GM23338 (cell line): ENCODE measurements at regions not wholly inside any gene's neighbourhood (a gene's known extent, or its start where the extent isn't known, plus 50 kb on each side); places are given as distances from the start of the nearest gene placed in this dataset.

Experiments used
- ATAC-seq: fragments of 200-7000 bp; cut with Tn5 transposase; 3 replicates; pipeline ENCODE4 v1.9.1; 2020
- DNase-seq: peaks from one replicate; pipeline ENCODE4 v3.0.0-alpha.2; 2015; ENCODE audit warnings: low spot score
- H2AFZ ChIP-seq: fragments of 200-600 bp; sonication (generic); 2 replicates; pipeline ENCODE4 v1.8.0; 2016; ENCODE audit warnings: antibody characterized with exemption, mild to moderate bottlenecking, moderate library complexity
- H3F3A ChIP-seq: fragments of 200-600 bp; sonication (generic); replicated peaks from 2 replicates; pipeline ENCODE4 v1.8.0; 2017; ENCODE audit warnings: antibody characterized with exemption, mixed run types, low read depth
- H3K27ac ChIP-seq: fragments of 200-600 bp; sonication (generic); 2 replicates; pipeline ENCODE4 v1.6.1; 2016; ENCODE audit warnings: low read depth
- H3K27me3 ChIP-seq: fragments of 200-600 bp; sonication (generic); 2 replicates; pipeline ENCODE4 v1.8.0; 2016; ENCODE audit warnings: mild to moderate bottlenecking, mixed run types, moderate library complexity; ENCODE audit not compliant: insufficient read depth
- H3K36me3 ChIP-seq: fragments of 200-600 bp; sonication (generic); 2 replicates; pipeline ENCODE4 v1.8.0; 2016; ENCODE audit warnings: mild to moderate bottlenecking; ENCODE audit not compliant: insufficient read depth
- H3K4me1 ChIP-seq: fragments of 200-600 bp; sonication (generic); 2 replicates; pipeline ENCODE4 v1.8.0; 2016; ENCODE audit warnings: mild to moderate bottlenecking, moderate library complexity; ENCODE audit not compliant: insufficient read depth
- H3K4me2 ChIP-seq: fragments of 200-600 bp; sonication (generic); 2 replicates; pipeline ENCODE4 v1.7.1; 2017; ENCODE audit warnings: mixed run types
- H3K4me3 ChIP-seq: fragments of 200-600 bp; sonication (generic); 2 replicates; pipeline ENCODE4 v1.6.1; 2016; ENCODE audit warnings: mixed run types
- H3K79me2 ChIP-seq: fragments of 200-600 bp; sonication (generic); replicated peaks from 2 replicates; pipeline ENCODE4 v1.8.0; 2017; ENCODE audit warnings: mild to moderate bottlenecking; ENCODE audit not compliant: insufficient read depth
- H3K9me2 ChIP-seq: fragments of 200-600 bp; sonication (generic); 2 replicates; pipeline ENCODE4 v1.8.0; 2017; ENCODE audit not compliant: insufficient read depth
- H4K20me1 ChIP-seq: fragments of 200-600 bp; sonication (generic); replicated peaks from 2 replicates; pipeline ENCODE4 v1.8.0; 2017; ENCODE audit warnings: mild to moderate bottlenecking; ENCODE audit not compliant: insufficient read depth
- H3K27ac Mint-ChIP-seq: 2 replicates; pipeline ENCODE4 v1.8.0; 2020; ENCODE audit warnings: inconsistent platforms, mild to moderate bottlenecking, moderate library complexity, mixed read lengths
- H3K27me3 Mint-ChIP-seq: 3 replicates; pipeline ENCODE4 v1.8.0; 2022; ENCODE audit warnings: low read depth, mild to moderate bottlenecking, moderate library complexity, mixed read lengths, inconsistent platforms; ENCODE audit not compliant: insufficient read depth, poor library complexity
- H3K36me3 Mint-ChIP-seq: 3 replicates; pipeline ENCODE4 v1.8.0; 2021; ENCODE audit warnings: low read depth, mild to moderate bottlenecking, inconsistent platforms, moderate library complexity, mixed read lengths
- H3K4me1 Mint-ChIP-seq: 3 replicates; pipeline ENCODE4 v1.8.0; 2020; ENCODE audit warnings: mild to moderate bottlenecking, inconsistent platforms, mixed read lengths
- H3K4me3 Mint-ChIP-seq: 3 replicates; pipeline ENCODE4 v1.8.0; 2021; ENCODE audit warnings: moderate library complexity, mild to moderate bottlenecking, inconsistent platforms, mixed read lengths
- H3K9me3 Mint-ChIP-seq: 3 replicates; pipeline ENCODE4 v1.8.0; 2020; ENCODE audit warnings: moderate library complexity, mild to moderate bottlenecking, inconsistent platforms, mixed read lengths
- CREB1 ChIP-seq: fragments of 250-450 bp; sonication (Bioruptor Pico); IDR thresholded peaks from 2 replicates; pipeline ENCODE4 v1.5.0; 2020; ENCODE audit warnings: low read depth, mild to moderate bottlenecking, moderate library complexity
- EZH2 ChIP-seq: fragments of 200-600 bp; sonication (generic); IDR thresholded peaks from one replicate; pipeline ENCODE4 v1.8.0; 2017; ENCODE audit warnings: antibody characterized with exemption, mild to moderate bottlenecking, low read depth; ENCODE audit not compliant: unreplicated experiment
- EZH2phosphoT487 ChIP-seq: fragments of 200-600 bp; sonication (generic); IDR thresholded peaks from one replicate; pipeline ENCODE4 v1.8.1; 2018; ENCODE audit warnings: antibody characterized with exemption; ENCODE audit not compliant: unreplicated experiment
- JUNB ChIP-seq: IDR thresholded peaks from one replicate; pipeline ENCODE4 v1.6.1; 2016; ENCODE audit warnings: antibody characterized with exemption; ENCODE audit not compliant: unreplicated experiment
- NANOG ChIP-seq: IDR thresholded peaks from 2 replicates; pipeline ENCODE4 v1.6.1; 2016; ENCODE audit warnings: antibody characterized with exemption, borderline replicate concordance
- POLR2AphosphoS5 ChIP-seq: IDR thresholded peaks from 2 replicates; pipeline ENCODE4 v1.6.1; 2016; ENCODE audit warnings: antibody characterized with exemption, low read depth
- STAT1 ChIP-seq: IDR thresholded peaks from one replicate; pipeline ENCODE4 v1.6.1; 2016; ENCODE audit warnings: antibody characterized with exemption; ENCODE audit not compliant: unreplicated experiment
- ZNF114 ChIP-seq: fragments of 250-450 bp; sonication (Bioruptor Pico); IDR thresholded peaks from 2 replicates; pipeline ENCODE4 v1.5.0; 2020; ENCODE audit warnings: mild to moderate bottlenecking, moderate library complexity
- ZNF331 ChIP-seq: fragments of 250-450 bp; sonication (Bioruptor Pico); IDR thresholded peaks from 2 replicates; pipeline ENCODE4 v1.5.0; 2020; ENCODE audit warnings: low read depth, mild to moderate bottlenecking, moderate library complexity
- TF ChIP-seq, protein P1 (sequence below): IDR thresholded peaks from 2 replicates; pipeline ENCODE4 v1.6.1; 2016; ENCODE audit warnings: antibody characterized with exemption
- TF ChIP-seq, protein P2 (sequence below): IDR thresholded peaks from one replicate; pipeline ENCODE4 v1.6.1; 2018; ENCODE audit warnings: antibody characterized with exemption; ENCODE audit not compliant: unreplicated experiment

DNA sequence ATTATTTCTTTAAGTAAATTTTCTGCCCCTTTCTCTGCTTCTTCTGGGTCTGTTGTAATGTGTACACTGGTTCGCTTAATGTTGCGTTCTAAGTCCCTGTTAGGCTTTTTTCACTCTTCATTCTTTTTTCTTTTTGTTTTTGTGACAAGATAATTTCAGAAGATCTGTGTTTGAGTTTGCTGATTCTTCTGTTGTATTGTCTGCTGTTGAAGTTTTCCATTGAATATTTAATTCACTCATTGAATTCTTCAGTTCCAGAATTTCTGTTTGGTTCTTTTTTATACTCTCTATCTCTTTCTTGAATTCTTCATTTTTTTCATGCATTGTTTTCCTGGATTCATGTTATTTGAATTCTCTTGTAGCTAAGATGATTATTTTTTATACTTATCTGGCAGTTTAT, 66.3 kb upstream of the NUDT6 start (continued):
- TF ChIP-seq, protein P1, sequence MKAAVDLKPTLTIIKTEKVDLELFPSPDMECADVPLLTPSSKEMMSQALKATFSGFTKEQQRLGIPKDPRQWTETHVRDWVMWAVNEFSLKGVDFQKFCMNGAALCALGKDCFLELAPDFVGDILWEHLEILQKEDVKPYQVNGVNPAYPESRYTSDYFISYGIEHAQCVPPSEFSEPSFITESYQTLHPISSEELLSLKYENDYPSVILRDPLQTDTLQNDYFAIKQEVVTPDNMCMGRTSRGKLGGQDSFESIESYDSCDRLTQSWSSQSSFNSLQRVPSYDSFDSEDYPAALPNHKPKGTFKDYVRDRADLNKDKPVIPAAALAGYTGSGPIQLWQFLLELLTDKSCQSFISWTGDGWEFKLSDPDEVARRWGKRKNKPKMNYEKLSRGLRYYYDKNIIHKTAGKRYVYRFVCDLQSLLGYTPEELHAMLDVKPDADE, result no peak
- no peak for TF ChIP-seq POLR2AphosphoS5
- TF ChIP-seq CREB1 (CRISPR knock-in tag), result no peak
- TF ChIP-seq, protein P2, sequence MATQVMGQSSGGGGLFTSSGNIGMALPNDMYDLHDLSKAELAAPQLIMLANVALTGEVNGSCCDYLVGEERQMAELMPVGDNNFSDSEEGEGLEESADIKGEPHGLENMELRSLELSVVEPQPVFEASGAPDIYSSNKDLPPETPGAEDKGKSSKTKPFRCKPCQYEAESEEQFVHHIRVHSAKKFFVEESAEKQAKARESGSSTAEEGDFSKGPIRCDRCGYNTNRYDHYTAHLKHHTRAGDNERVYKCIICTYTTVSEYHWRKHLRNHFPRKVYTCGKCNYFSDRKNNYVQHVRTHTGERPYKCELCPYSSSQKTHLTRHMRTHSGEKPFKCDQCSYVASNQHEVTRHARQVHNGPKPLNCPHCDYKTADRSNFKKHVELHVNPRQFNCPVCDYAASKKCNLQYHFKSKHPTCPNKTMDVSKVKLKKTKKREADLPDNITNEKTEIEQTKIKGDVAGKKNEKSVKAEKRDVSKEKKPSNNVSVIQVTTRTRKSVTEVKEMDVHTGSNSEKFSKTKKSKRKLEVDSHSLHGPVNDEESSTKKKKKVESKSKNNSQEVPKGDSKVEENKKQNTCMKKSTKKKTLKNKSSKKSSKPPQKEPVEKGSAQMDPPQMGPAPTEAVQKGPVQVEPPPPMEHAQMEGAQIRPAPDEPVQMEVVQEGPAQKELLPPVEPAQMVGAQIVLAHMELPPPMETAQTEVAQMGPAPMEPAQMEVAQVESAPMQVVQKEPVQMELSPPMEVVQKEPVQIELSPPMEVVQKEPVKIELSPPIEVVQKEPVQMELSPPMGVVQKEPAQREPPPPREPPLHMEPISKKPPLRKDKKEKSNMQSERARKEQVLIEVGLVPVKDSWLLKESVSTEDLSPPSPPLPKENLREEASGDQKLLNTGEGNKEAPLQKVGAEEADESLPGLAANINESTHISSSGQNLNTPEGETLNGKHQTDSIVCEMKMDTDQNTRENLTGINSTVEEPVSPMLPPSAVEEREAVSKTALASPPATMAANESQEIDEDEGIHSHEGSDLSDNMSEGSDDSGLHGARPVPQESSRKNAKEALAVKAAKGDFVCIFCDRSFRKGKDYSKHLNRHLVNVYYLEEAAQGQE, result no peak

DNA sequence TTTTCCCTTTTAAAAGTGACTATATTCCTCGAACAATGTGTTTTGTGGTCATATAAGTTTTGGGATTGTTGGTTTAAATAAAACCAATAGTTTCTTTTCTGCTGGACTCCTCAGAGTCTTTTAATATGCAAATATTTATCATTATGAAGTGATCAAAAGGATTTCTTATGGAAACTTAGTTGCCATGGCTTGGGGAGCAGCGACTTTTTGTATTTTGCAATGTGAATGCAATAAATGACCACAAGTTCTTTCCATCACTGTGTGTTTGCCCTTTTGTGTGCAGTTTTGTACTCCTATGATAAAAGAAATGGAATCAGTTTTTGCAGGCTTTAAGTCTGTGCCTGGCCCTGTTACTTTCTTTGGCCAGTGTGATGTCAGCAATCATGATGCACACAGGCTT, 68.5 kb upstream of the NUDT6 start:
- H3K27ac ChIP-seq, result no peak overlapping the region
- no peaks in the 10 kb centered on the region for H3F3A ChIP-seq
- no peak overlapping the region for H2AFZ ChIP-seq
- no peaks in the 10 kb centered on the region for H3K27me3 ChIP-seq
- no peak overlapping the region for H3K4me3 ChIP-seq
- 0 out of 2 replicates have a peak, but pooled peaks cover 5% of the 10 kb centered on the region for H3K9me2 ChIP-seq
- ATAC-seq, result no peak
- Mint-ChIP-seq H3K4me3 (no peak overlapping the region), H3K9me3 (peaks cover 12% of the 10 kb centered on the region; the same call in 2 of the 3 replicates), H3K27me3 (peaks cover 2% of the 10 kb centered on the region), H3K4me1 (no peaks in the 10 kb centered on the region), H3K27ac (no peak overlapping the region), H3K36me3 (peaks cover 36% of the 10 kb centered on the region)
- no peaks in the 10 kb centered on the region for H3K36me3 ChIP-seq
- H3K4me1 ChIP-seq, result no peaks in the 10 kb centered on the region
- no peaks in the 10 kb centered on the region for H4K20me1 ChIP-seq
- H3K79me2 ChIP-seq, result peaks cover 12% of the 10 kb centered on the region
- no peak for TF ChIP-seq POLR2AphosphoS5
- TF ChIP-seq NANOG, result no peak
- no peak for TF ChIP-seq EZH2phosphoT487
- no peak for TF ChIP-seq EZH2
- no peak for TF ChIP-seq JUNB
- TF ChIP-seq ZNF331 (CRISPR knock-in tag), result no peak
- no peak for TF ChIP-seq ZNF114
- no peak for TF ChIP-seq STAT1
- TF ChIP-seq, protein P2, result no peak
- no peak for DNase-seq
- H3K4me2 ChIP-seq, result no peak overlapping the region
